GM12878 (cell line): ENCODE measurements at regions not wholly inside any gene's neighbourhood (a gene's known extent, or its start where the extent isn't known, plus 50 kb on each side); places are given as distances from the start of the nearest gene placed in this dataset.

ENCODE experiments used
- ATAC-seq: fragments of 200-7000 bp; cut with Tn5 transposase; 3 replicates; pipeline ENCODE4 v1.9.1; 2020; ENCODE audit warnings: mild to moderate bottlenecking, moderate library complexity
- BruUV-seq: library from RNA; stranded (reverse); fragments of 400-500 nt; replicated peaks from 2 replicates; lab custom pipeline; 2021; lab: Mats Ljungman, UMichigan
- CTCF ChIA-PET: fragments of 300-600 bp; sonication (Branson Sonifier 250); formaldehyde crosslinking; extraction: SDS; loops from one replicate; lab custom pipeline; 2021; ENCODE audit warnings: inconsistent platforms; lab: Yijun Ruan, JAX
- POLR2A ChIA-PET: fragments of 350-600 bp; formaldehyde crosslinking; extraction: SDS; loops from one replicate; lab custom pipeline; 2021; ENCODE audit warnings: inconsistent platforms; lab: Charles Lee
- RAD21 ChIA-PET: fragments of 300-600 bp; sonication (Branson Sonifier 250); formaldehyde crosslinking; loops from one replicate; lab custom pipeline; 2023; ENCODE audit warnings: antibody characterized with exemption; ENCODE audit not compliant: unreplicated experiment; lab: Charles Lee
- SMC1A ChIA-PET: fragments of 300-600 bp; sonication (Branson Sonifier 250); formaldehyde crosslinking; loops from one replicate; lab custom pipeline; 2023; ENCODE audit not compliant: unreplicated experiment, uncharacterized antibody; lab: Charles Lee
- DNase-seq: peaks from one replicate; pipeline ENCODE4 v3.0.0-alpha.2; 2011; ENCODE audit warnings: low read depth, low spot score
- FAIRE-seq: peaks from 3 replicates; lab custom pipeline; 2011; peaks lifted over from hg19 to GRCh38; lab: Jason Lieb, UNC
- H2AFZ ChIP-seq: 2 replicates; pipeline ENCODE4 v1.6.0; 2011; ENCODE audit warnings: low read depth, low read length, control low read depth; ENCODE audit not compliant: control insufficient read depth
- H3K27ac ChIP-seq: 2 replicates; pipeline ENCODE4 v1.5.1; 2011; ENCODE audit warnings: control low read depth; ENCODE audit not compliant: control insufficient read depth, insufficient read depth
- H3K27me3 ChIP-seq, 2 experiments: replicated peaks in 1 of 2; 2 replicates each; pipeline versions ENCODE4 v1.6.0 to v1.6.1; 2011; ENCODE audit warnings: low read length in 1 of 2; ENCODE audit not compliant: control insufficient read depth in 2 of 2, insufficient read depth in 2 of 2
- H3K36me3 ChIP-seq, 2 experiments: 2 replicates each; pipeline ENCODE4 v1.5.1; 2011; ENCODE audit warnings: low read length in 1 of 2; ENCODE audit not compliant: control insufficient read depth in 2 of 2, insufficient read depth in 2 of 2
- H3K4me1 ChIP-seq: 2 replicates; pipeline ENCODE4 v1.6.1; 2011; ENCODE audit warnings: mild to moderate bottlenecking, low read length, moderate library complexity, mixed read lengths; ENCODE audit not compliant: control insufficient read depth, insufficient read depth
- H3K4me2 ChIP-seq: 2 replicates; pipeline ENCODE4 v1.6.0; 2011; ENCODE audit warnings: control low read depth; ENCODE audit not compliant: control insufficient read depth, insufficient read depth
- H3K4me3 ChIP-seq: fragments of 200-600 bp; sonication (generic); 2 replicates; pipeline ENCODE4 v1.5.1; 2016
- H3K79me2 ChIP-seq: 2 replicates; pipeline ENCODE4 v1.6.0; 2011; ENCODE audit warnings: low read length; ENCODE audit not compliant: control insufficient read depth, insufficient read depth
- H3K9ac ChIP-seq: 2 replicates; pipeline ENCODE4 v1.8.0; 2011; ENCODE audit warnings: low read length, control low read depth, mixed read lengths; ENCODE audit not compliant: control insufficient read depth, insufficient read depth
- H3K9me3 ChIP-seq: replicated peaks from 3 replicates; pipeline ENCODE4 v1.5.1; 2011; ENCODE audit warnings: mild to moderate bottlenecking, low read length; ENCODE audit not compliant: control insufficient read depth, insufficient read depth
- H4K20me1 ChIP-seq: 2 replicates; pipeline ENCODE4 v1.6.0; 2011; ENCODE audit not compliant: control insufficient read depth, insufficient read depth
- RUNX3 ChIP-seq: IDR thresholded peaks from 2 replicates; pipeline ENCODE4 v1.6.1; 2012; ENCODE audit warnings: low read length, inconsistent platforms
- SPI1 ChIP-seq: IDR thresholded peaks from 2 replicates; pipeline ENCODE4 v1.6.1; 2011; ENCODE audit warnings: low read depth, mild to moderate bottlenecking, low read length, moderate library complexity, borderline replicate concordance; ENCODE audit not compliant: insufficient read depth
- SRF ChIP-seq, 2 experiments: IDR thresholded peaks; 2 replicates each; pipeline ENCODE4 v1.6.1; 2011; ENCODE audit warnings: low read depth in 2 of 2, low read length in 2 of 2, mild to moderate bottlenecking in 1 of 2, moderate library complexity in 1 of 2
- ZNF687 ChIP-seq: fragments of 450-650 bp; IDR thresholded peaks from 2 replicates; pipeline ENCODE4 v1.6.1; 2017; ENCODE audit warnings: mild to moderate bottlenecking, moderate library complexity
- WGBS: methylation state at CpG from one replicate; pipeline ENCODE4 v1.1.6; 2016; ENCODE audit warnings: low lambda C conversion rate; ENCODE audit not compliant: insufficient replicate concordance, insufficient coverage; ENCODE audit errors: missing lambda C conversion rate; 5-methylcytosine and 5-hydroxymethylcytosine counted together
- in situ Hi-C: fragments of 300-500 bp; cut with MboI; formaldehyde crosslinking; loops from 9 replicates; pipeline ENCODE4 v1.14.3; 2018; ENCODE audit warnings: mixed read lengths
- intact Hi-C: fragments of 100-400 bp; cut with micrococcal nuclease; formaldehyde crosslinking; loops from one replicate; pipeline ENCODE4 v1.14.2; 2022; ENCODE audit not compliant: unreplicated experiment

DNA sequence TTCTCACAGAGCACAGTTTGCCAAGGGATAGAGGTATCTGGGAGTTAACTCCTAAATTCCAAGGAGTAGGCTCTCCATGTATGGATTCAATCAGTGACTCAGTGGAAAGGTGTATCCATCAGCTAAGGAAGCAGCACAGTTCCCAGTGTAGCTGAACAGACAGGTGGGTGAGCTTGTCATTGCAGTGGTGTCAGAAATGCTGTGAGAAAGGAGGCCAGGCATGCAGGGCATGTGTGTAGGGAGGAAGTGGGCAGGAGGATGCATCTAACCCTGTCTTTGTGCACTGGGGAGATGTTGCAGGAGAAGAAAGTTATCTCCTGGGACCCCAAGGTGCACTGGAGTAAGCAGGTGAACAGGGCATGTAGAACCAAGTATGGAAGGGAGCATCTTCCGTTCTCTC, 539.0 kb downstream of the VRK1 start:
- Histone ChIP-seq H3K36me3 (no peaks in the 10 kb centered on the region), H3K4me2 (no peak overlapping the region), H3K4me1 (peaks cover 23% of the 10 kb centered on the region), H3K79me2 (no peaks in the 10 kb centered on the region), H3K4me3 (no peak overlapping the region), H3K9ac (no peak overlapping the region), H3K9me3 (no peaks in the 10 kb centered on the region; the same call in 2 of the 3 replicates), H3K27ac (no peak overlapping the region), H3K27me3 (no peaks in the 10 kb centered on the region), H4K20me1 (no peaks in the 10 kb centered on the region), H2AFZ (no peak overlapping the region; the same call in 1 of the 2 replicates)
- no peak for ATAC-seq
- ChIA-PET POLR2A (interaction anchor here (0.9 to 1.3 kb wide), 2 partner anchors 13 to 19 kb away, joined by 3 to 4 read pairs; no protein-coding TSS in a partner anchor), RAD21 (interaction anchor here (1.4 to 2.1 kb wide), 5 partner anchors 15 to 29 kb away, joined by 4 to 7 read pairs (median 5); no protein-coding TSS in a partner anchor), SMC1A (interaction anchor here (0.6 to 4.4 kb wide), 14 partner anchors 9 to 154 kb away, joined by 3 to 26 read pairs (median 6); no protein-coding TSS in a partner anchor), CTCF (interaction anchor here (0.6 to 1.4 kb wide), 9 partner anchors 9 to 51 kb away, joined by 3 to 5 read pairs (median 3); no protein-coding TSS in a partner anchor)
- 81% methylated on average over 1 of the region's 1 CpG for WGBS
- in situ Hi-C loops (no loop called here), intact Hi-C loops (no loop called here)
- no TSS peak for BruUV-seq
- TF ChIP-seq SRF (IDR thresholded peaks at IDR 0.05; ENCODE audit: low read depth in 2 of 2, low read length in 2 of 2) (no peak), ZNF687 (0 out of 2 replicates have a peak, but pooled peaks have one; percentile 21), RUNX3 (peak; percentile 10; the same call in 1 of the 2 replicates), SPI1 (peak; percentile 57; the same call in 1 of the 2 replicates)
- no peak for FAIRE-seq
- DNase-seq = no peak
